GM20000 (cell line): ENCODE measurements at regions not wholly inside any gene's neighbourhood (a gene's known extent, or its start where the extent isn't known, plus 50 kb on each side); places are given as distances from the start of the nearest gene placed in this dataset.
"Not testable (repeated sequence)": the region's sequence is repeated elsewhere in the genome, so short reads cannot be mapped to it uniquely, and the experiment has no call there.

Source experiments
- DNase-seq: peaks from one replicate; pipeline ENCODE4 v3.0.0; 2012; ENCODE audit warnings: low spot score
- TF ChIP-seq, protein P1 (sequence below): IDR thresholded peaks from 2 replicates; pipeline ENCODE4 v1.5.1; 2012; ENCODE audit warnings: mild to moderate bottlenecking, control low read depth; ENCODE audit errors: extremely low read depth, missing control alignments

DNA sequence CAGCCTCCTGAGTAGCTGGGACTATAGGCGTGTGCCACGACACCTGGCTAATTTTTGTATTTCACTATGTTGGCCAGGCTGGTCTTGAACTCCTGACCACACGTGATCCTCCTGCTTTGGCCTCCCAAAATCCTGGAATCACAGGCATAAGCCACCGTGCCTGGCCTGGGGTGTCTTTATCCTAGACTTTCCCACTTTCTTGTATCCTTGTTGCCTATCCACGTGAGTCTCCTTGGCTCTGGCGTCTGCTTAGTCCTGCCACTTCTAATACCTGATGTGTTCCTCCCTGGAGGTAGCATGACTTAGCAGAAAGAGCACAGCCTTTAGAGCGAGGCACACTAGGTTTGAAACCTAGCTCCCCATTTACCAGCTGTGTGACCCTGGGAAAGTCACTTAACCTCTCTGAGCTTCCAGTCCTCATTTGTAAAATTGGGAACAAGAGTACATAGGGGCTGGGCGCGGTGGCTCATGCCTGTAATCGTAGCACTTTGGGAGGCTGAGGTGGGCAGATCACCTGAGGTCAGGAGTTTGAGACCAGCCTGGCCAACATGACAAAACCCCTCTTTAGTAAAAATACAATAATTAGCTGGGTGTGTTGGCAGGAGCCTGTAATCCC, 344.6 kb downstream of the TYW1 start:
- TF ChIP-seq, protein P1, sequence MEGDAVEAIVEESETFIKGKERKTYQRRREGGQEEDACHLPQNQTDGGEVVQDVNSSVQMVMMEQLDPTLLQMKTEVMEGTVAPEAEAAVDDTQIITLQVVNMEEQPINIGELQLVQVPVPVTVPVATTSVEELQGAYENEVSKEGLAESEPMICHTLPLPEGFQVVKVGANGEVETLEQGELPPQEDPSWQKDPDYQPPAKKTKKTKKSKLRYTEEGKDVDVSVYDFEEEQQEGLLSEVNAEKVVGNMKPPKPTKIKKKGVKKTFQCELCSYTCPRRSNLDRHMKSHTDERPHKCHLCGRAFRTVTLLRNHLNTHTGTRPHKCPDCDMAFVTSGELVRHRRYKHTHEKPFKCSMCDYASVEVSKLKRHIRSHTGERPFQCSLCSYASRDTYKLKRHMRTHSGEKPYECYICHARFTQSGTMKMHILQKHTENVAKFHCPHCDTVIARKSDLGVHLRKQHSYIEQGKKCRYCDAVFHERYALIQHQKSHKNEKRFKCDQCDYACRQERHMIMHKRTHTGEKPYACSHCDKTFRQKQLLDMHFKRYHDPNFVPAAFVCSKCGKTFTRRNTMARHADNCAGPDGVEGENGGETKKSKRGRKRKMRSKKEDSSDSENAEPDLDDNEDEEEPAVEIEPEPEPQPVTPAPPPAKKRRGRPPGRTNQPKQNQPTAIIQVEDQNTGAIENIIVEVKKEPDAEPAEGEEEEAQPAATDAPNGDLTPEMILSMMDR, result no peak
- no peak for DNase-seq

DNA sequence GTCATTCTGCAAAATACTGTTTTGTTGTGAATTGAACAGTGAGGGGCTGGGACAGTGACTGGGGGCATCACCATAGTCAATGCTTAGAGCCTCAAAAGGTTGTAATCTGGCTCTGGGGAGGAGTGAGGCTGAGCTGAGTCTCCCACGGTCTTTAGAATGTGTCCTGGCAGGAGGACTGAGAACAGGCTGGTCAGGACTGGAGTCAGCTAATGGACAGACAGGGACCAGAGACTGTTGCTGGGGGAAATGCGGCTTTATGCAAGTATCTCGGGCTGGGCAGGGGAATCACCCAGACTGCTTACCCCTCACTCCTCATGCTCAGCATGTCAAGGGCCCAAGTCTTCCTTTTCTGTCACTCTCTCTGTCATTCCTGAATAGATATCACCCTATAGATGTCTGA, 346.5 kb downstream of the TYW1 start:
- TF ChIP-seq, protein P1, result no peak
- no peak for DNase-seq

DNA sequence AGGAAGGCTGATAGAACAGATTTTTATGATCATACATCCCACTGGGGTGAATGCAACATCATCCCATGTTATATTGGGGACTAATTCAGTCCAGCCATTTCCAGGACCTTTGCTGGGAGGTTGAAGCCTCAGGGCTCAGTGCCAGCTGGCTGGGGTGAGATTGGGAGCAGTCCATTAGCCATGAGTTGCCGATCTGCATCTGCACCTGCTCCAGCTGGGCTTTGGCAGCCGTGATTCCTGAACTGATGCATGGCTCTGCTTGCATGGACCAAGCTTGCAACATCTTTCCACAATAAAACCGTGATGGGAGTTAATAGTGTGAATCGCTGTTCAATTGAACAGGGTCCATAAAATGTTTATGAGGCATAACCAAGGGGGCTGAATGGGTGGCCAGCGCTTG, 346.9 kb downstream of the TYW1 start:
- TF ChIP-seq, protein P1, result no peak
- no peak for DNase-seq

DNA sequence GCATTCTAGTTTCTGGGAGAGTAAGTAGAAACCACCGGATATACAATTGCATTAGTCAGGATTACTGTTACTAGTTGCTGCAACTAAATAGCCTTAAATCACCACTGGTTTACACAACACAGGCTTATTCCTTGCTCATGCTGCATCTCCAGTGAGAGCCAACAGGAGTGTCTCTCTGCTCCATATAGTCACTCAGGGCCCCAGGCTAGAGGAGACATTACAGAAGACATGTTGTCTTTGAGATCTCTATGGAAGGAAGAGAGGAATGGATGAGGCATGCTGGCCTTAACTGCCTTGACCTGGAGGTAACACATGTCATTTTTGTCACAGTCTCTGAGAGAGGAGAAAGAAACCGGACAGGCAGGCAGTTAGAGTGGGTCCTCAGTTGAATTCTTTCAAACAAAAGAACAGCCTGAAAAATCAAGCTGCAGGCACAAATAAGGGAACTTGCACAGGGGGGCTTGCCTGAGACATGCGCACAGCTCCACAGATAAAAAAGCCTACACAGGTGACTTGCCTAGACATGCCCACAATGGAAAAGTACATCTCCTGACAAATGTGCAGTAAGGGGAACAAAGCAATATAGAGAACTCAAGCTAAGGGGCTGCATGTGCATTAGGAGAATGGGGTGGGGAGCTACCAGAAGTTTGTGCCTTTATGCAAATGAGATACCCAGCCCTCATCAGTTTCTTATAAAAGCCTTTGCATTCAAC, 348.0 kb downstream of the TYW1 start:
- TF ChIP-seq, protein P1, result no peak
- DNase-seq, result no peak

DNA sequence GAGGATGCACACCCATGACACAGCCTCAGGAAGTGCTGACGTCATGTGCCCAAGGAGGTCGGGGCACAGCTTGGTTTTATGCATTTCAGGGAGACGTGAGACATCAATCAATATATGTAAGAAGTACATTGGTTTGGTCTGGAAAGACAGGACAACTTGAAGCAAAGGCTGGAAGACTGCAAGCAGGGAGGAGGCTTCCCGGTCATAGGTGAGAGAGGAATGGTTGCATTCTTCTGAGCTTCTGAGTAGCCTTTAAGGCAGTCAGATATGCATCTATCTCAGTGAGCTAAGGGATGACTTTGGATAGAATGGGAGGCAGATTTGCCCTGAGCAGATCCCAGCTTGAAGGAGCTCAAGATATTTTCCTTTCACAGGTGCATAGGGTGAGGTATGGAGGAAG, 349.5 kb downstream of the TYW1 start:
- TF ChIP-seq, protein P1, result no peak
- DNase-seq, result no peak

DNA sequence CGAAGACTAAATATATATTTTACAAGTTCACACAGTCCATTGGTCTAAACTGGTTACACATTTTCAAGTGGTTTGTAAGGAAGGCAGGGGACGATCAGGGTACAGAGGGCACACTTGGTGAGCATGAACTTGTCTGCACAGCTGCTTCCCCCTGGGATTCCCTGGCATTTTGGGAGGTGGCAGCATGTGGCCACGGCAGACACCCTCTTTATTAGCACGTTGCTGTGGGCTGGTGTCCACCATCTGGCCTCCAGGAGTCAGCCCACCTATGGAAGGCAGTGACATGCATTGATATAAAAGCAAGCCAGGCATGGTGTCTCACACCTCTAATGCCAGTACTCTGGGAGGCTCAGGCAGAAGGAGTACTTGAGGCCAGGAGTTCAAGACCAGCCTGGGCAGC, 350.2 kb downstream of the TYW1 start:
- TF ChIP-seq, protein P1, result no peak

DNA sequence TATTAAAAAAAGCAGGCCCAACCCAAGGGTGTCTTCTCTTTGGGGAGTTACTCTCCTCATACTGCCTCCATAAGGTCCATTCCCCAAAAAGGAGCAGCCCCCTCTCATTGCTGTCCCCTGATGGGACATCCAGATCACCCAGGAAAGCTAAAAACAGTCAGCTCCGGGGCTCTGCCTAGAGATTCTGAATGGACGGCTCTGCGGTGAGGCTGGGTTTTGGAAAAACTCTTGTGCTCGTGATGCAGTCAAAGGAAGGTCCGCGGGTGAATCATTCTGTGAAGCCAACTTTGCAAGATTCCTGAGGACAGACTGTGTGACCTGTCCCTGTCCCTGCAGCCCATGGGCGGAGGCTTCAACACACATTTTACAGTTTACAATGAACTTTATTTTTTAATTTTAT, 351.5 kb downstream of the TYW1 start:
- DNase-seq, result no peak
- TF ChIP-seq, protein P1, result no peak

More for the DNA sequence above, 350.2 kb downstream of the TYW1 start:
- no peak for DNase-seq

DNA sequence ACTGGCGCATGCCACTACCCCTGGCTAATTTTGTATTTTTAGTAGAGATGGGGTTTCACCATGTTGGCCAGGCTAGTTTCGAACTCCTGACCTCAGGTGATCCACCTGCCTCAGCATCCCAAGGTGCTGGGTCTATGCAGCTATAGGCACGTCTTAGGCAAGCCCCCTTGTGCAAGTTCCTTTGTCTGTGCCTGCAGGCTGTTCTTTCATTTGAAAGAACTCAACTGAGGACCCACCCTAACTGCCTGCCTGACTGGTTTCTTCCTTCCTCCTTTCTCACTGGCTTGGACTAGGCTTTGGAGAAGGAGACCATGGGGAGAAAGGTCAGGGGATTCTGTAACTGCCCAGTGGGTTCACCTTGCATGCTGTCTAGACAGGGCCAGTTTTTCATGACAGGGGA, 361.0 kb downstream of the TYW1 start:
- DNase-seq, result not testable (repeated sequence)

DNA sequence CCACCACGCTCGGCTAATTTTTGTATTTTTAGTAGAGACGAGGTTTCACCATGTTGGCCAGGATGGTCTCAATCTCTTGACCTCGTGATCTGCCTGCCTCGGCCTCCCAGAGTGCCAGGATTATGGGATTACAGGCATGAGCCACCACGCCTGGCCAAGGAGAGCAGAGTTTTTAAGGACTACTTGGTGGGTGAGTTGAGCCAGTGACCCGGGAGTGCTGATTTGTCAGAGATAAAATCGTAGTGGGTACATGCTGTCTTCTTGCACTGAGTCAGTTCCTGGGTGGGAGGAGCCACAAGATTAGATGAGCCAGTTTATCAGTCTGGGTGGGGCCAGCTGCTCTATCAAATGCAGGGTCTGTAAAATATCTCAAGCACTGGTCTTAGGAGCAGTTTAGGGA, 361.7 kb downstream of the TYW1 start:
- not testable (repeated sequence) for DNase-seq

DNA sequence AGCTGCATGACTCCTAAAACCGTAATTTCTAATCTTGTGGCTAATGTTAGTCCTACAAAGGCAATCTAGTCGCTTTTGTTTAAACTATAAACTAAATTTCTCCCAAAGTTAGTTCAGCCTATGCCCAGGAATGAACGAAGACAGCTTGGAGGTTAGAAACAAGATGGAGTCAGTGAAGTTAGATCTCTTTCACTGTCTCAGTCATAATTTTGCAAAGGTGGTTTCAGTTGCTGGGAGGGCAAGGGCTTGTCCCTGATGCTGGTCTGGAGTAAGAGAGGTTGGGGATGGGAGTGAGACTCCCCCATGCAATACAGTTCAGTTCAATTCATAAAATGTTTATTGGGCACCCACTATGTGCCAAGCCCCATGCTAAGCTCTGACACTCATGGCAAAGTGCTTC, 362.1 kb downstream of the TYW1 start:
- DNase-seq, result not testable (repeated sequence)
